Astrocyte (in vitro differentiated cells and primary cell): ENCODE measurements at regions not wholly inside any gene's neighbourhood (a gene's known extent, or its start where the extent isn't known, plus 50 kb on each side); places are given as distances from the start of the nearest gene placed in this dataset.

Experiments
- DNase-seq: peaks from one replicate; pipeline ENCODE4 v3.0.0-alpha.2; 2010; ENCODE audit warnings: low read depth
- FAIRE-seq: peaks from 2 replicates; lab custom pipeline; 2011; peaks lifted over from hg19 to GRCh38; lab: Jason Lieb, UNC
- H2AFZ ChIP-seq: 2 replicates; pipeline ENCODE4 v1.6.0; 2012; ENCODE audit warnings: low read depth, low read length, inconsistent platforms
- H3K27ac ChIP-seq: 2 replicates; pipeline ENCODE4 v1.5.1; 2011; ENCODE audit warnings: low read depth, low read length, inconsistent platforms
- H3K27me3 ChIP-seq: 2 replicates; pipeline ENCODE4 v1.6.0; 2011; ENCODE audit warnings: low read length, inconsistent platforms; ENCODE audit not compliant: insufficient read depth
- H3K36me3 ChIP-seq: 2 replicates; pipeline ENCODE4 v1.5.1; 2011; ENCODE audit warnings: low read length, inconsistent platforms; ENCODE audit not compliant: insufficient read depth
- H3K4me1 ChIP-seq: 2 replicates; pipeline ENCODE4 v1.5.1; 2011; ENCODE audit warnings: low read length, inconsistent platforms; ENCODE audit not compliant: insufficient read depth
- H3K4me2 ChIP-seq: 2 replicates; pipeline ENCODE4 v1.6.0; 2012; ENCODE audit warnings: low read length, inconsistent platforms
- H3K4me3 ChIP-seq: 2 replicates; pipeline ENCODE4 v1.5.1; 2011; ENCODE audit warnings: low read depth, mild to moderate bottlenecking, low read length, inconsistent platforms; ENCODE audit not compliant: insufficient read depth
- H3K79me2 ChIP-seq: 2 replicates; pipeline ENCODE4 v1.6.0; 2012; ENCODE audit warnings: mild to moderate bottlenecking, low read length, inconsistent platforms; ENCODE audit not compliant: insufficient read depth
- H3K9ac ChIP-seq: 2 replicates; pipeline ENCODE4 v1.6.0; 2012; ENCODE audit warnings: mild to moderate bottlenecking, low read length, inconsistent platforms
- H3K9me3 ChIP-seq: 2 replicates; pipeline ENCODE4 v1.5.1; 2012; ENCODE audit warnings: low read depth, mild to moderate bottlenecking, low read length, inconsistent platforms; ENCODE audit not compliant: insufficient read depth
- H4K20me1 ChIP-seq: 2 replicates; pipeline ENCODE4 v1.6.0; 2012; ENCODE audit warnings: low read length, inconsistent platforms; ENCODE audit not compliant: insufficient read depth
- H3K27ac Mint-ChIP-seq: one replicate; pipeline ENCODE4 v1.8.0; 2021; ENCODE audit warnings: mild to moderate bottlenecking, mixed read lengths; ENCODE audit not compliant: unreplicated experiment
- H3K27me3 Mint-ChIP-seq: one replicate; pipeline ENCODE4 v1.8.0; 2021; ENCODE audit warnings: low read depth, mixed read lengths; ENCODE audit not compliant: unreplicated experiment
- H3K36me3 Mint-ChIP-seq: one replicate; pipeline ENCODE4 v1.8.0; 2021; ENCODE audit warnings: low read depth, mixed read lengths; ENCODE audit not compliant: unreplicated experiment
- H3K4me1 Mint-ChIP-seq: one replicate; pipeline ENCODE4 v1.8.0; 2021; ENCODE audit warnings: low read depth, mixed read lengths; ENCODE audit not compliant: unreplicated experiment
- H3K4me3 Mint-ChIP-seq: one replicate; pipeline ENCODE4 v1.8.0; 2021; ENCODE audit warnings: mild to moderate bottlenecking, moderate library complexity, mixed read lengths; ENCODE audit not compliant: unreplicated experiment
- H3K9me3 Mint-ChIP-seq: one replicate; pipeline ENCODE4 v1.8.0; 2021; ENCODE audit warnings: mild to moderate bottlenecking, mixed read lengths; ENCODE audit not compliant: unreplicated experiment
- CTCF ChIP-seq: IDR thresholded peaks from 2 replicates; pipeline ENCODE4 v1.5.1; 2011; ENCODE audit warnings: low read depth, mild to moderate bottlenecking, inconsistent platforms, low read length, moderate library complexity; ENCODE audit not compliant: insufficient read depth
- EZH2 ChIP-seq: IDR thresholded peaks from 2 replicates; pipeline ENCODE4 v1.6.1; 2012; ENCODE audit warnings: mild to moderate bottlenecking, low read length, inconsistent platforms; ENCODE audit not compliant: insufficient read depth

DNA sequence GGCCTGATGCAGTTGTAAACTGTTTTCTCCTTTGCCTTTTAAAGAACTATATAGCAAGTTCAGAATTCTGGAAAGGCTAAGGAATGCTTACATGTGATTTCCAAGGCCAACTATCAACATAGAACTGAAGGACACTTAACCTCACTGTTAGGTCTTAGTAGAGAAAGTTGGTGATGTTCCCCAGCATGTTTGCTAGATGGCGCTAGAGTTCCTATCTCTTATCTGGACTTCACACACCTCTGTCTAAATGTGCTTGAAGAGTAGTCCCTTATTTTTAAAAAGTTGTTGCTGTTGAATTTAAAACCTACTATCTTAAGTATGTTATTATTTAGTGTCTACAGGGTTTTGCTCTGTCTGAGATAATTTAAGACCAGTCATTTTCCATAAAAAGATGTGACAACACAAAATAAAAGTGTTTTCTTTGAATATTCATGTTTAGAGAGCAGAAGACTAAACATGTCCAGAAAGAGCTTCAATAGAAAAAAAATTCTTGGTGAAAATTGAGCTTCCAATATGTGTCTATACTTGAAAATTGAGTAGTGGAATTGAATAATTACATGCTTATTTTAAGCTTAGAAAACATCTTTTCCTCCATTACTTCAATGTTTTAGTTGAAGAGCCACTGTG lies 237.3 kb downstream of the S1PR1 start:
- Mint-ChIP-seq H3K9me3 (peaks cover 2% of the 10 kb centered on the region), H3K27me3 (no peaks in the 10 kb centered on the region), H3K36me3 (no peaks in the 10 kb centered on the region), H3K4me1 (no peaks in the 10 kb centered on the region), H3K27ac (no peak overlapping the region), H3K4me3 (no peak overlapping the region)
- H3K4me2 ChIP-seq, result no peak overlapping the region
- DNase-seq (no peak), FAIRE-seq (no peak)
- H3K36me3 ChIP-seq, result no peaks in the 10 kb centered on the region
- H3K9me3 ChIP-seq, result peaks cover 3% of the 10 kb centered on the region
- no peak overlapping the region for H3K9ac ChIP-seq
- no peaks in the 10 kb centered on the region for H3K4me1 ChIP-seq
- no peaks in the 10 kb centered on the region for H3K79me2 ChIP-seq
- H4K20me1 ChIP-seq, result no peaks in the 10 kb centered on the region
- TF ChIP-seq CTCF (no peak), EZH2 (no peak)
- H3K27ac ChIP-seq, result no peak overlapping the region
- no peak overlapping the region for H3K4me3 ChIP-seq
- no peak overlapping the region for H2AFZ ChIP-seq
- H3K27me3 ChIP-seq, result no peaks in the 10 kb centered on the region

- H3K36me3 Mint-ChIP-seq, result no peaks in the 10 kb centered on the region
- H4K20me1 ChIP-seq, result no peaks in the 10 kb centered on the region
- no peaks in the 10 kb centered on the region for H3K4me1 ChIP-seq
- no peak overlapping the region for H3K9ac ChIP-seq
- no peaks in the 10 kb centered on the region for H3K27me3 ChIP-seq
- H3K79me2 ChIP-seq, result no peaks in the 10 kb centered on the region
- H3K36me3 ChIP-seq, result no peaks in the 10 kb centered on the region
- no peak for DNase-seq
- peaks cover 3% of the 10 kb centered on the region for H3K9me3 ChIP-seq
- H3K4me1 Mint-ChIP-seq, result no peaks in the 10 kb centered on the region
- H3K27ac Mint-ChIP-seq, result no peak overlapping the region
- H3K27me3 Mint-ChIP-seq, result no peaks in the 10 kb centered on the region
- FAIRE-seq, result no peak
- H3K4me3 ChIP-seq, result no peak overlapping the region
- peaks cover 2% of the 10 kb centered on the region for H3K9me3 Mint-ChIP-seq
- no peak overlapping the region for H3K27ac ChIP-seq
- H3K4me2 ChIP-seq, result no peak overlapping the region
- no peak overlapping the region for H3K4me3 Mint-ChIP-seq
- TF ChIP-seq EZH2, result no peak
- TF ChIP-seq CTCF, result no peak
- no peak overlapping the region for H2AFZ ChIP-seq
These were observed 239.7 kb downstream of the S1PR1 start for GRCh38 chr1:101476541-101476940.

- H3K4me3 ChIP-seq, result no peak overlapping the region
- DNase-seq (no peak), FAIRE-seq (no peak)
- H4K20me1 ChIP-seq, result no peaks in the 10 kb centered on the region
- H3K79me2 ChIP-seq, result no peaks in the 10 kb centered on the region
- H3K4me1 ChIP-seq, result no peaks in the 10 kb centered on the region
- H3K27me3 Mint-ChIP-seq, result no peaks in the 10 kb centered on the region
- no peaks in the 10 kb centered on the region for H3K36me3 Mint-ChIP-seq
- no peak overlapping the region for H3K4me2 ChIP-seq
- H3K4me1 Mint-ChIP-seq, result no peaks in the 10 kb centered on the region
- H3K9ac ChIP-seq, result no peak overlapping the region
- no peak overlapping the region for H3K27ac ChIP-seq
- H3K4me3 Mint-ChIP-seq, result no peak overlapping the region
- H3K36me3 ChIP-seq, result no peaks in the 10 kb centered on the region
- TF ChIP-seq CTCF (no peak), EZH2 (no peak)
- H3K27me3 ChIP-seq, result no peaks in the 10 kb centered on the region
- H3K9me3 Mint-ChIP-seq, result no peaks in the 10 kb centered on the region
- no peaks in the 10 kb centered on the region for H3K9me3 ChIP-seq
- H3K27ac Mint-ChIP-seq, result no peak overlapping the region
- no peak overlapping the region for H2AFZ ChIP-seq
These were observed 243.1 kb downstream of the S1PR1 start for GRCh38 chr1:101479945-101480344.
